GM23338 (cell line): ENCODE measurements at regions not wholly inside any gene's neighbourhood (a gene's known extent, or its start where the extent isn't known, plus 50 kb on each side); places are given as distances from the start of the nearest gene placed in this dataset.

Experiments used
- CTCF ChIP-seq, 2 experiments: fragments of 200-600 bp in 1 of 2; sonication (generic) in 1 of 2; conservative IDR thresholded peaks; 2 replicates each; pipeline versions ENCODE4 v1.5.1 to v1.6.1; 2016 to 2017; ENCODE audit warnings: antibody characterized with exemption in 2 of 2, low read depth in 2 of 2, mild to moderate bottlenecking in 2 of 2, moderate library complexity in 1 of 2
- ETS1 ChIP-seq: IDR thresholded peaks from 2 replicates; pipeline ENCODE4 v1.6.1; 2016; ENCODE audit warnings: antibody characterized with exemption
- EZH2 ChIP-seq: fragments of 200-600 bp; sonication (generic); IDR thresholded peaks from one replicate; pipeline ENCODE4 v1.8.0; 2017; ENCODE audit warnings: antibody characterized with exemption, mild to moderate bottlenecking, low read depth; ENCODE audit not compliant: unreplicated experiment
- EZH2phosphoT487 ChIP-seq: fragments of 200-600 bp; sonication (generic); IDR thresholded peaks from one replicate; pipeline ENCODE4 v1.8.1; 2018; ENCODE audit warnings: antibody characterized with exemption; ENCODE audit not compliant: unreplicated experiment
- NANOG ChIP-seq: IDR thresholded peaks from 2 replicates; pipeline ENCODE4 v1.6.1; 2016; ENCODE audit warnings: antibody characterized with exemption, borderline replicate concordance
- POLR2AphosphoS5 ChIP-seq: IDR thresholded peaks from 2 replicates; pipeline ENCODE4 v1.6.1; 2016; ENCODE audit warnings: antibody characterized with exemption, low read depth
- REST ChIP-seq: IDR thresholded peaks from one replicate; pipeline ENCODE4 v1.6.1; 2018; ENCODE audit warnings: antibody characterized with exemption; ENCODE audit not compliant: unreplicated experiment
- STAT1 ChIP-seq: IDR thresholded peaks from one replicate; pipeline ENCODE4 v1.6.1; 2016; ENCODE audit warnings: antibody characterized with exemption; ENCODE audit not compliant: unreplicated experiment
- ZNF114 ChIP-seq: fragments of 250-450 bp; sonication (Bioruptor Pico); IDR thresholded peaks from 2 replicates; pipeline ENCODE4 v1.5.0; 2020; ENCODE audit warnings: mild to moderate bottlenecking, moderate library complexity
- ZNF331 ChIP-seq: fragments of 250-450 bp; sonication (Bioruptor Pico); IDR thresholded peaks from 2 replicates; pipeline ENCODE4 v1.5.0; 2020; ENCODE audit warnings: low read depth, mild to moderate bottlenecking, moderate library complexity
- ZNF462 ChIP-seq: fragments of 250-450 bp; sonication (Bioruptor Pico); IDR thresholded peaks from 2 replicates; pipeline ENCODE4 v1.5.0; 2020; ENCODE audit warnings: mild to moderate bottlenecking, moderate library complexity

GRCh38 chr6:164247106-164247505, 832.6 kb downstream of the QKI start:
- TF ChIP-seq CTCF (conservative IDR thresholded peaks at IDR 0.05; ENCODE audit: low read depth in 2 of 2) (no peak), EZH2 (no peak), ZNF331 (CRISPR knock-in tag) (no peak), REST (no peak), ZNF462 (CRISPR knock-in tag) (no peak), POLR2AphosphoS5 (no peak), EZH2phosphoT487 (no peak), ZNF114 (no peak), STAT1 (no peak), ETS1 (no peak), NANOG (no peak)
